Right kidney (tissue), 1 donor: ENCODE measurements at regions not wholly inside any gene's neighbourhood (a gene's known extent, or its start where the extent isn't known, plus 50 kb on each side); places are given as distances from the start of the nearest gene placed in this dataset.
"Not testable (repeated sequence)": the region's sequence is repeated elsewhere in the genome, so short reads cannot be mapped to it uniquely, and the experiment has no call there.

Experiments used
- DNase-seq: peaks from one replicate; pipeline ENCODE4 v3.0.0-alpha.2; 2016

- no peak for DNase-seq
These were observed 608.5 kb downstream of the PDHA2 start for GRCh38 chr4:96448315-96448872.

GRCh38 chr4:96455045-96455720 lies 615.3 kb downstream of the PDHA2 start:
- DNase-seq, result no peak

DNA sequence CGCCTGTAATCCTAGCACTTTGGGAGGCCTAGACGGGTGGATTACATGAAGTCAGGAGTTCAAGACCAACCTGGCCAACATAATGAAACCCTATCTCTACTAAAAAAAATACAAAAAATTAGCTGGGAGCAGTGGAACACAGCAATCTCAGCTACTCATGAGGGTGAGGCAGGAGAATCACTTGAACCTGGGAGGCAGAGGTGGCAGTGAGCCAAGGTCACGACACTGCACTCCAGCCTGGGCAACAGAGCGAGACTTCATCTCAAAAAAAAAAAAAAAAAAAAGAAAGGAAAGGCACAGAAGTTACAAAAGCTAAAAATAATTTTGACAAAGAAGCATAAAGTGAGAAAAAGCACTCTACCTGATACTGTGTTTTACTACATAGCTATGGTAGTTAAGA lies 618.1 kb downstream of the PDHA2 start:
- DNase-seq, result not testable (repeated sequence)

- no peak for DNase-seq
These were observed 619.2 kb downstream of the PDHA2 start for GRCh38 chr4:96459105-96459504.

- no peak for DNase-seq
These were observed 625.9 kb downstream of the PDHA2 start for GRCh38 chr4:96465834-96466233.

DNA sequence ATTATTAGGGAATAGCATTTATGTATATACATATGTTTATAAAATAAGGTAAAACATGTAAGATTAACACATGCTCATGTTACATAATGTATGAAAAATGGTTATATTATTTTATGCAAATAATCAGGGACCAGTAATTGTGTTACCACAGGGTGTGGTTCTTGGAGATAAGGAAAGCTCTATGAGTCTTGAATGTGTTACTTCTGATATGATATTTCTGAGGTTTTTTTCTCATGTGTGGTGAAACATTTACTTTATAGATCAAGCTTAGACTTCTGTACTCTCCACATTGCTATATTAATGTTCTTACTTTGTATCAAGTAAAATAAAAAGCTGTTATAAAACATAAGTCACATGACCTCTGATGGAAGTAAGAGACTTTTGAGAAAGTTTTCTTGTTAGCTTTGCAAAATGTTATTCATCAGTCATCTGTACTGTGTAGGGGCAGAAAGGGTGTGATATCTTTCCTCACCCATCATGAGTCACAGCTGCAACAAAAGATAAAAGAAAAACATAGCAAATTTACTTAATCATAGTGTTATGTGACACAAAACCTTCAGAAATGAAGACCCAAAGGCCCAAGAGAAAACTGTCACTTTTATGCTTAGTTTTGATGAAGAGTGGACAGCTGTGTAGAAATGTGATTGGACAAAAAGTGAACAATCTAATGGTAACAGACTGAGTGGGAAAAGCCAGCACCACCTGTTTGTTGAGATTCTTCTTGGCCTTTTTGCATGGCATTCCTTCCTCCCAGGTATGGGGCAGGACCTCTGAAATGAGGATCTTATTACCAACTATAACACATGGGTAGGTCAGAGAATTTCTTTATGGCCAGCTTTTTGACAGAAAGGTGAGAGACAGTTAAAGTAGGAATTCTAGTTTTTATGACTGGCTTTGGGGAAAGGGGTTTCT lies 632.3 kb downstream of the PDHA2 start:
- no peak for DNase-seq

GRCh38 chr4:96473246-96473645 lies 633.4 kb downstream of the PDHA2 start:
- no peak for DNase-seq

GRCh38 chr4:96483308-96484030 lies 643.6 kb downstream of the PDHA2 start:
- no peak for DNase-seq

DNA sequence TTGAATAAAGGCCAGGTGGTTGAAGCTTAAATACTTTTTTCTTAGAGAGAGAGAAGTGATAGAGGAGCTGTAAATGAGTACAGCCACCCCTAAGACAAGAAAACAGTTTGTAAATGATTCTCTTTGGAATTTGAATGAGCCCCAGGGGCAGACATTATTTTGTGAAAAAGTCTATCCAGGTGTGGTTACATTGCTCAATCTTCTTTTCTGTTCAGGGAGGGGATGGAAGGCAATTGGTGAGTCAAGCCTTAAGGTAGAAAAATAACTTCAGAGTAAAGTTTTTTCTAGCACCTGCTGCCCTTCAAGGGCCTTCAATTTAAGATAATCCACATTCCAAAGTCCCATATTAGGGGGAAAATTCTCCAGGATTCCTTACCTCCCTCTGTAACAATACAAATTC lies 646.7 kb downstream of the PDHA2 start:
- no peak for DNase-seq

GRCh38 chr4:96497621-96498020 lies 657.7 kb downstream of the PDHA2 start:
- DNase-seq, result no peak

DNA sequence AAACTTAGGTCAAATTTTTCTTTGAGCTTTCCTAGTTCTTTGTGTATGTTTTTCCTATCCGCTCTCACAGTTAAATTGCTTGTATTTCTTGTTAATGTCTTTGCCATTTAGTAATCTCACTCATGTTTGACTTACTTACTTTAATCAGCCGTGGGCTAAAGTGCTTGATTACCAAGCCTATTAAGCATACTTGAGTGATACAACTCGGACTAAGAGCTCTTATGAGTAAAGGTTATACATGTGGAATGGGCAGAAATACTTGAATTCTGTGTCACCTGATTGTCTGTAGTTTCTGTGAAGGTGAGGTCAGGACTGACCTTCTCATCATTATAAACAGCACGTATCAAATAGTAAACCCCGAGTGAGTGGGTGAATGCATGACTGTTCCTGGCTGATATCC lies 664.5 kb downstream of the PDHA2 start:
- no peak for DNase-seq

DNA sequence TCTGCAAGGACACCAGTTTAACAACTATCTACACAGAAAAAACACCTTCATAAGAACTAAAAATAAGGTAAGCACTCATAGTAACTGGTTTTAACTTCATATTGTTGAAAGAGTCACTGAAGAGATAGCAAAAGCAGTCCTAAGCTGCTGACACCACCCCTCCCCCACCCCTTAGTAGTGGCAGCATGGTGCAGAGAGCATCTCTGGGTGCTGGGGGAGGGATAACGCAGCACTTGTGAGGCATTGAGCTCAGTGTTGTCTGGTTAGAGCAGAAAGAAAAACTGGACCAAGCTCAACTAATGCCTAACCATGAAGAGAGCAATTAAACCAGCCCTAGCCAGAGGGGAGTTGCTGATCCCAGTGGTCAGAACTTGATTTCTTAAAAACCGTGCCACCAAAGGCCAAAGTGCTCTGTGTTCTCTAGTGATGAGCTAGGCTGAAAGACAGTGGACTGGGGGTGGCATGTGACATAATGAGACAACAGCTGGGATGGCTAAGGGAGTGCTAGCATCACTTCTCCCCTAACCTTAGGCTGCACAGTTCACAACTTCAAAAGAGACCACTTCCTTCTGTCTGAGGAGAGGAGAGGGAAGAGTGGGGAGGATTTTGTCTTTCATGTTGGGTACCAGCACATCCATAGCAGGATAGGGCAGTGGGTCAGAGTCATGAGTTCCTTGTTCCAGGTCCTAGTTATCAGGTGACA lies 669.3 kb downstream of the PDHA2 start:
- no peak for DNase-seq

DNA sequence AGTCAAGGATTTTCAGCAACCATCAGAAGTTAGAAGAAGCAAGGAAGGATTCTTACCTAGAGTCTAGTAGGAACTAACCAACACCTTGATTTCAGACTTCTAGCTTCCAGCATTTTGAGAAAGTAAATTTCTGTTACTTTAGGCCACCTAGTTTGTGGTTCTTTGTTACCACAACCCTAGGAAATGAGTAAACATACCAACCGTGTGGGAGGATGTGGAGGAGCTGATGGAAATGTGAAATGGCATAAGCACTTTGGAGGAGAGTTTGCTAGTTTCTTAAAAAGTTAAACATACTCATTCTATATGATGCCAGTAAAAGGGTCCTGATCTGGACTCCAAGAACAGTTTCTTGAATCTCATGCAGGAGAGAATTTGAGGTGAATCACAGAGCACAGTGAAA lies 679.4 kb downstream of the PDHA2 start:
- no peak for DNase-seq

DNA sequence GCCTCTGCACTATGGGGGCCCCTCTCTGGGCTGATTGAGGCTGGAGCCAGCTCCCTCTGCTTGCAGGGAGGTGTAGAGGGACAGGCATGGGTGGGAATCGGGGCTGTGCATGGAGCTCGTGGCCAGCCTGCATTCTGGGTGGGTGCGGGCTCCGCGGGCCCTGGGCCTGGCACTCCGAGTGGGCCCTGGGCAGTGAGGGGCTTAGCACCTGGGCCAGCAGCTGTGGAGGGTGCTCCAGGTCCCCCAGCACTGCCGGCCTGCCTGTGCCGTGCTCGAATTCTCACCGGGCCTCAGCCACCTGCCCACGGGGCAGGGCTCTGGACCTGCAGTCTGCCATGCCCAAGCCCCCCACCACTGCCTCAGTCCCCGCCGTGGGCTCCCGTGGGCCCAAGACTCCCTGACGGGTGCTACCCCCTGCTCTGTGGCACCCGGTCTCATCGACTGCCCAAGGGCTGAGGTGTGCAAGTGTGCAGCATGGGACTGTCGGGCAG lies 681.2 kb downstream of the PDHA2 start:
- no peak for DNase-seq

DNA sequence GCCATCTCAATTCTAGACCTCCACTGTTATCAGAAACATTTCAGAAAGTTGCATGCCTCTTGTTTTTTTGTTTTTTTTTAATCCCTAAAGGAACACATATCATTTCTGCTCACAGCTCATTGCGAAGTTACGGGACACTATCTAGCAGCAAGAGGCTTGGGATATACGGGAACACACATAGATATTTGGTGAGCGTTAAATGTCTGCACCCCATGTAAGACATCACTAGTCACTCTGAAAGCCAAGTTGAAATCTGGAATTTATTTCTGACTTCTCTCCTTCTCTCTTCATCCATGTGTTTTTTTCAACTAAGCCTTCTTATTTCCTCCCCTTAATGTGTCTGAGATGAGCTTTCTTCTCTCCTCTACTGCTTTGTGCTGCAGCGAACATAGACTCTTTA lies 683.7 kb downstream of the PDHA2 start:
- no peak for DNase-seq

DNA sequence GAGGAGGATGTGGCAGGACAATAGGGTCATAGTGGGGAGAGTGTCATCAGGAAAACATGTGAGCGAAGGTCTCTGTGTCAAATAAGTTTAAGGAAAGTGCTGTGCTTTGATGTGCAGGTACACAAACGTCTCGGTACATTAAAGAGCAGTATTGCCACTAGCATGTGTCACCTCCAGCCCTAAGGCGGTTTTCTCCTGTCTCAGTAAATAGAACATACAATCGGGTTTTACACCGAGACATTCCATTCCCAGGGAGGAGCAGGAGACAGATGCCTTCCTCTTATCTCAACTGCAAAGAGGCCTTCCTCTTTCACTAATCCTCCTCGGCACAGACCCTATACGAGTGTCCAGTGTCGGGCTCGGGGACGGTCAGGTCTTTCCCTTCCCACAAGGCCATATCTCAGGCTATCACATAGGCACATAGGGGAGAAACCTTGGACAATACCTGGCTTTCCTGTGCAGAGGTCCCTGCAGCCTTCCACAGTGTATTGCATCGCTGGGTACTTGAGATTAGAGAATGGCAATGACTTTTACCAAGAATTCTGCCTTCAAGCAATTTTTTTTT lies 684.5 kb downstream of the PDHA2 start:
- DNase-seq, result no peak

- DNase-seq, result no peak
These were observed 686.0 kb downstream of the PDHA2 start for GRCh38 chr4:96525898-96526297.

- DNase-seq, result no peak
These were observed 686.7 kb downstream of the PDHA2 start for GRCh38 chr4:96526625-96527024.

DNA sequence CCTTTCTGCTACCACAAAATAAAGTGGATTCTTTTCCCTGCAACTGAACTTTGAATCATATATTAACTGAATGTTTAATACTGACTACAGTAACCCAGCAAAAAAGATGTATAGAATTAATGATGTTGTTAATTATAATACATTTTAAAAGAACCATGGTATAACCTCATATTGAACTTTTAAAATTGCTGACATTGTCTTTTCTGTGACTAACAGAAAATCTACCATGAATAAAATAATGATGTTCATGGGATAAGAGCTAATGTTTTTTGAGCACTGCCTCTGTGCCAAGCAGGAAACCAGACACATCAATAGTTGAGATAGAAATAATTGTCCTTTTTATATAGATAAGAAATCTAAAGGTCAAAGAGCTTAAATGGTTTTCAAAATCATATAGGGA lies 691.9 kb downstream of the PDHA2 start:
- no peak for DNase-seq

GRCh38 chr4:96543346-96543745 lies 703.5 kb downstream of the PDHA2 start:
- no peak for DNase-seq

GRCh38 chr4:96558466-96558865 lies 718.6 kb downstream of the PDHA2 start:
- DNase-seq, result no peak

GRCh38 chr4:96566755-96567154 lies 726.9 kb downstream of the PDHA2 start:
- no peak for DNase-seq
